AG10803 (cell line): ENCODE measurements at regions not wholly inside any gene's neighbourhood (a gene's known extent, or its start where the extent isn't known, plus 50 kb on each side); places are given as distances from the start of the nearest gene placed in this dataset.

Source experiments
- DNase-seq: peaks from one replicate; pipeline ENCODE4 v3.0.0; 2010; ENCODE audit warnings: low read depth
- H3K4me3 ChIP-seq: 2 replicates; pipeline ENCODE4 v1.5.1; 2011; ENCODE audit warnings: mild to moderate bottlenecking, low read length, control low read depth
- CTCF ChIP-seq: conservative IDR thresholded peaks from 2 replicates; pipeline ENCODE4 v1.5.1; 2011; ENCODE audit warnings: mild to moderate bottlenecking, low read length, control low read depth, inconsistent platforms

- no peak overlapping the region for H3K4me3 ChIP-seq
- no peak for TF ChIP-seq CTCF
- DNase-seq: no peak
Observed at GRCh38 chr13:95432141-95432540, 120.4 kb upstream of the CLDN10 start.

- no peak for TF ChIP-seq CTCF
- DNase-seq: no peak
- no peak overlapping the region for H3K4me3 ChIP-seq
Observed at GRCh38 chr13:95433537-95433936, 119.0 kb upstream of the CLDN10 start.

GRCh38 chr13:95434111-95434510 is 118.4 kb upstream of the CLDN10 start:
- H3K4me3 ChIP-seq: no peak overlapping the region
- TF ChIP-seq CTCF: no peak
- no peak for DNase-seq

GRCh38 chr13:95437561-95437960 is 115.0 kb upstream of the CLDN10 start:
- no peak for DNase-seq
- no peak for TF ChIP-seq CTCF
- no peak overlapping the region for H3K4me3 ChIP-seq

GRCh38 chr13:95438297-95438696 is 114.2 kb upstream of the CLDN10 start:
- no peak overlapping the region for H3K4me3 ChIP-seq
- no peak for DNase-seq
- TF ChIP-seq CTCF: no peak

GRCh38 chr13:95440441-95441088 is 112.0 kb upstream of the CLDN10 start:
- no peak for TF ChIP-seq CTCF
- DNase-seq: no peak
- no peak overlapping the region for H3K4me3 ChIP-seq

- no peak for DNase-seq
- TF ChIP-seq CTCF: no peak
- H3K4me3 ChIP-seq: no peak overlapping the region
Observed at GRCh38 chr13:95441326-95441725, 111.2 kb upstream of the CLDN10 start.
